GM21528 (cell line): ENCODE measurements at regions not wholly inside any gene's neighbourhood (a gene's known extent, or its start where the extent isn't known, plus 50 kb on each side); places are given as distances from the start of the nearest gene placed in this dataset.

Source experiments
- ATAC-seq: cut with Tn5 transposase; IDR thresholded peaks from one replicate; pipeline ENCODE4 v1.9.1; 2021; ENCODE audit warnings: mild to moderate bottlenecking, moderate library complexity; ENCODE audit not compliant: unreplicated experiment, low FRiP score

- no peak for ATAC-seq
Observed at GRCh38 chr16:51705142-51705541, 554.1 kb upstream of the SALL1 start.

GRCh38 chr16:51701025-51701424 lies 550.0 kb upstream of the SALL1 start:
- no peak for ATAC-seq

- no peak for ATAC-seq
Observed at GRCh38 chr16:51699686-51700396, 548.8 kb upstream of the SALL1 start.

GRCh38 chr16:51698647-51699046 lies 547.6 kb upstream of the SALL1 start:
- no peak for ATAC-seq

- ATAC-seq: no peak
Observed at GRCh38 chr16:51697454-51697853, 546.4 kb upstream of the SALL1 start.

- ATAC-seq: no peak
Observed at GRCh38 chr16:51696376-51696775, 545.3 kb upstream of the SALL1 start.

- ATAC-seq: no peak
Observed at GRCh38 chr16:51691109-51691508, 540.0 kb upstream of the SALL1 start.

GRCh38 chr16:51685498-51685897 lies 534.4 kb upstream of the SALL1 start:
- ATAC-seq: no peak

- no peak for ATAC-seq
Observed at GRCh38 chr16:51683882-51684281, 532.8 kb upstream of the SALL1 start.

- no peak for ATAC-seq
Observed at GRCh38 chr16:51682905-51683304, 531.8 kb upstream of the SALL1 start.

GRCh38 chr16:51674615-51675014 lies 523.5 kb upstream of the SALL1 start:
- ATAC-seq: no peak

GRCh38 chr16:51670527-51670926 lies 519.5 kb upstream of the SALL1 start:
- ATAC-seq: no peak

- no peak for ATAC-seq
Observed at GRCh38 chr16:51666821-51667220, 515.8 kb upstream of the SALL1 start.

- no peak for ATAC-seq
Observed at GRCh38 chr16:51666074-51666473, 515.0 kb upstream of the SALL1 start.

GRCh38 chr16:51665436-51665998 lies 514.4 kb upstream of the SALL1 start:
- no peak for ATAC-seq

- ATAC-seq: no peak
Observed at GRCh38 chr16:51658531-51658930, 507.5 kb upstream of the SALL1 start.

GRCh38 chr16:51657848-51658247 lies 506.8 kb upstream of the SALL1 start:
- ATAC-seq: no peak

- no peak for ATAC-seq
Observed at GRCh38 chr16:51655249-51655648, 504.2 kb upstream of the SALL1 start.

- ATAC-seq: no peak
Observed at GRCh38 chr16:51651061-51651466, 500.0 kb upstream of the SALL1 start.

- no peak for ATAC-seq
Observed at GRCh38 chr16:51649631-51650030, 498.6 kb upstream of the SALL1 start.

- no peak for ATAC-seq
Observed at GRCh38 chr16:51648526-51648925, 497.5 kb upstream of the SALL1 start.

- no peak for ATAC-seq
Observed at GRCh38 chr16:51641191-51641765, 490.2 kb upstream of the SALL1 start.
